ENCODE measurements at regions not wholly inside any gene's neighbourhood (a gene's known extent, or its start where the extent isn't known, plus 50 kb on each side); places are given as distances from the start of the nearest gene placed in this dataset.

GRCh38 chr7:12130609-12131008 lies 80.5 kb upstream of the TMEM106B start:
- DNase-seq (ENCODE audit: low spot score) = no peak

- DNase-seq (ENCODE audit: low spot score) = no peak
These were observed 80.0 kb upstream of the TMEM106B start for GRCh38 chr7:12131122-12131521.

DNA sequence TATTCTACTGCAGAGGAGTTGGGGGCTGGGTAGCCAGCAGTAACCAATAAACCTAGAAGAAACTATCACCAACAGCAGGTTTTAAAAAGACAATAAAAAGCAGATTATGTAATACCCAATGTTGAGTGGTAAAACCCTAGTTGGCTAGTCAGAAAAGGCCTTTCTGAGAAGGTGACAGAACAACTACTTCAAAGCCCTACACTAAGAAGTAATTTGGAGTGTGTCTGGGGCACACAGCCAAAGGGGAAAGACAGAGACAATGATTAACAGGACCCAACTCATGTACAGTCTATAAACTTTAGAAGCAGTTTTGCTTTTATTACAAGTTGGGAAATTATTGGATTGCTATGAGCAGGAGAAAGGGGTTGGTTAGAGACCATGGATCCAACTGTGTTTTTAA lies 77.2 kb upstream of the TMEM106B start:
- DNase-seq (ENCODE audit: low spot score) = no peak

GRCh38 chr7:12136523-12136922 lies 74.6 kb upstream of the TMEM106B start:
- no peak for DNase-seq (ENCODE audit: low spot score)

GRCh38 chr7:12137283-12137682 lies 73.8 kb upstream of the TMEM106B start:
- no peak for DNase-seq (ENCODE audit: low spot score)

- DNase-seq (ENCODE audit: low spot score) = no peak
These were observed 72.7 kb upstream of the TMEM106B start for GRCh38 chr7:12138421-12138820.

GRCh38 chr7:12139416-12139815 lies 71.7 kb upstream of the TMEM106B start:
- no peak for DNase-seq (ENCODE audit: low spot score)

- no peak for DNase-seq (ENCODE audit: low spot score)
These were observed 64.3 kb upstream of the TMEM106B start for GRCh38 chr7:12146813-12147212.

GRCh38 chr7:12152196-12152918 lies 58.7 kb upstream of the TMEM106B start:
- no peak for DNase-seq (ENCODE audit: low spot score)

DNA sequence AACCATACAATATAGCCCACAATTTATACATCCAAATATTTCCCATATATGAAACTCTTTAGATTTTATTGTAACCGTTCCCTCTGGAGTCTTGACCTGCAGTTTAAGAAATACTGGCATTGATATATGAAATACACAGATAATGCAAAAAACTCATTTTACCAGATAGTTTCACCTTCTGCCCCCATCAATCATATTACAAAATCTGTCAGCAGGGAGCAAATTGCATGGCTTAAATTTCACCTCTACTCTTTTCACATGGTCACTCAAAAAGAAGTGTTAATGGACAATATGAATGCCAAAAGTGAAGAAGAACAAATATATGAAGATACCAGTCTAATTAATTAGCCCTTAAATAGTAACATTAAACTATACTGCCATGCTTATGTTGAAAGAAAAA lies 57.0 kb upstream of the TMEM106B start:
- no peak for DNase-seq (ENCODE audit: low spot score)

DNA sequence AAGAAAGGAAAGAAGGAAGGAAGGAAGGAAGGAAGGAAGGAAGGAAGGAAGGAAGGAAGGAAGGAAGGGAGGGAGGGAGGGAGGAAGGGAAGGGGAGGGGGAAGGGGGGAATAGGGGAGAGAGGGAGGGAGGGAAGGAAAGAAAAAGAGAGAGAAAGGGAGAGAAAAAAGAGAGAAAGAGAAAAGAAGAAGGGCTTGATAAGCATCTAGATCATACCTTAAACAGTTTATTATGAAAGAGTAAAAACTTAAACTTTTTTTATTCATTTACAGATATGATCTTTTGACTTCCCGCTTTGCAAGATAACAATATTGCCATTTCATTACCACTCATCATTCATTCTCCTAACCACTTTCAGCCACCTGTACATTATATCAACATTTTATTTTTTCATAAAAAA lies 53.6 kb upstream of the TMEM106B start:
- DNase-seq (ENCODE audit: low spot score) = no peak

GRCh38 chr7:12158334-12159060 lies 52.6 kb upstream of the TMEM106B start:
- DNase-seq (ENCODE audit: low spot score) = no peak

GRCh38 chr7:12161146-12161545 lies 49.9 kb upstream of the TMEM106B start:
- DNase-seq (ENCODE audit: low spot score) = no peak

Data from CD4-positive, alpha-beta T cell treated with Interleukin-2 at 100 ng/mL for 4 hours (primary cell).